ENCODE measurements at regions not wholly inside any gene's neighbourhood (a gene's known extent, or its start where the extent isn't known, plus 50 kb on each side); places are given as distances from the start of the nearest gene placed in this dataset.

DNA sequence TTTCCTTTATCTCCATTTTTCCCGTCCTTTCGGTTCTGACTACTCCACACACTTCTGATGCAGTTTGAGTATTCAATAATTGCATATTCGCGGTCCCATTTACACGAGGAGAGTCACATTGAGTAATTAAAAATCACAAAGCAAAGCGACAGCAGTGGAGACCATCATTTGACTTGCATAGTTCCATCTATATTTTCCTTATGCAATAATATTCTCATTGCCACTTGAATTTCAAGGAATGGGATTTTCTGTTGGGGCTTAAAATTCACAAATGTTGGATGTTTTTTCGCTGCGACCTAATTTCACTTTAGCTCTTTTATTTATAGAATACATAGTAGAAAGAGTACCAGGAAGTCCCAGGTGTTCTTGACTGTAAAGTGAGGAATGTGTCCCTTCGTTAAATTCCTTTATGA, 186.8 kb downstream of the ZEB2 start:
- H3K4me3 ChIP-seq (ENCODE audit: low read depth, low read length), result peak overlapping the region; percentile 59

GRCh38 chr2:144332356-144333142, 187.4 kb downstream of the ZEB2 start:
- H3K4me3 ChIP-seq (ENCODE audit: low read depth, low read length), result peak overlapping the region; percentile 76
- no peak for TF ChIP-seq CTCF (IDR thresholded peaks at IDR 0.05; ENCODE audit: borderline replicate concordance, insufficient read depth, low read depth, low read length)

More for the DNA sequence above, 186.8 kb downstream of the ZEB2 start:
- no peak for TF ChIP-seq CTCF (IDR thresholded peaks at IDR 0.05; ENCODE audit: borderline replicate concordance, insufficient read depth, low read depth, low read length)

- peak overlapping the region; percentile 76 for H3K4me3 ChIP-seq (ENCODE audit: low read depth, low read length)
- TF ChIP-seq CTCF (IDR thresholded peaks at IDR 0.05; ENCODE audit: borderline replicate concordance, insufficient read depth, low read depth, low read length), result peak; percentile 48; the same call in 1 of the 2 replicates
These were observed 188.1 kb downstream of the ZEB2 start for GRCh38 chr2:144331674-144332355.

GRCh38 chr2:144330951-144331673, 188.8 kb downstream of the ZEB2 start:
- no peak for TF ChIP-seq CTCF (IDR thresholded peaks at IDR 0.05; ENCODE audit: borderline replicate concordance, insufficient read depth, low read depth, low read length)
- peak overlapping the region; percentile 76 for H3K4me3 ChIP-seq (ENCODE audit: low read depth, low read length)

DNA sequence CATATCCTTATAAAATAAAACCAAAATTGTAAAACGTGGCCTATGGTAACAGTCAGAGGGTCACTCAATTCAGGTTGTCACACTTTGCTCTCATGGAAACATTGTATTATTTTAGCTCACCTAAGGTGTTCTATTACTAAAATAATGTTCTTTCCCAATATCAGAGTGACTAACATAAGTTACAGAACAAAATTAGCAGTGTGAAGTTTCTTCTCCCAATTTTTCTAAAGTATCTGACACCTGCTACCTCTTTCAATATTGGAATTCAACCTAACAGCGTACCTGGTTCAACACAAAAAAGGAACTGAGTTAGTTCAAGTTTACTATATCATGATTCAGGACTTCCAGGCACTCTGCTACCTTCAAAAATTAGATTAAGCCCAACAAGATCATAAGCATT, 190.4 kb downstream of the ZEB2 start:
- H3K4me3 ChIP-seq (ENCODE audit: low read depth, low read length), result no peak overlapping the region
- no peak for TF ChIP-seq CTCF (IDR thresholded peaks at IDR 0.05; ENCODE audit: borderline replicate concordance, insufficient read depth, low read depth, low read length)

DNA sequence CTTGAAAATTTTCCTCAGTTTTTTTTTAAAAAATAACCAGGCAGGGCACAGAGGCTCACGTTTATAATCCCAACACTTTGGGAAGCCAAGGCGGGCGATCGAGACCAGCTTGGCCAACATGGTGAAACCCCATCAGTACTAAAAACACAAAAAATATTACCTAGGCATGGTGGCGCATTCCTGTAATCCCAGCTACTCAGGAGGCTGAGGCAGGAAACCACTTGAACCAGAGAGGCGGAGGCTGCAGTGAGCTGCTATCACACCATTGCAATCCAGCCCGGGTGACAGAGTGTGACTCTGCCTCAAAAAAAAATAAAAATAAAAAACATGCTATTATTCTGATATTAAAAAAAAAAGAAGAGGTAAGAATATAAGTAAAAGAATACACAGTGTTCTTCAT, 191.0 kb downstream of the ZEB2 start:
- H3K4me3 ChIP-seq (ENCODE audit: low read depth, low read length), result no peak overlapping the region
- no peak for TF ChIP-seq CTCF (IDR thresholded peaks at IDR 0.05; ENCODE audit: borderline replicate concordance, insufficient read depth, low read depth, low read length)
